ENCODE measurements at regions not wholly inside any gene's neighbourhood (a gene's known extent, or its start where the extent isn't known, plus 50 kb on each side); places are given as distances from the start of the nearest gene placed in this dataset.

DNA sequence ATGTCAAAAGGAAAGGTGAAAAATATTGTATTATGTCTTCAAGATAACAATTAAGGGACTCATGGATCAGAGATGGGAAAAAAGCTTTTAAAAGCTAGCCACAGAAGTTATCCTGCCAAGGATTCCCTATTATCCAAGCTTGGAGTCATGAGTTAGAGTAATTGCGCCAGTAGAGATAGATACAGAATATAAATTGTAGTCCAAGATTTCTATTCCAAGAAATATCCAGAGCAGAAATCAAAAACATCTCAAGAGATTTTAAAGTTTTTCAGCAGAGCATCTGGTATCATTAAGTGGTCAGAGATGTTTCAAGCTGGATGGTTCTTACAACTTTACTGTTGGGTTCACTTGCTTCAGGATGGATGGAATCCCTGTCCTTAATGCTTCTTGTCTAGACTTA lies 186.7 kb downstream of the PCDH18 start:
- TF ChIP-seq, protein P1, sequence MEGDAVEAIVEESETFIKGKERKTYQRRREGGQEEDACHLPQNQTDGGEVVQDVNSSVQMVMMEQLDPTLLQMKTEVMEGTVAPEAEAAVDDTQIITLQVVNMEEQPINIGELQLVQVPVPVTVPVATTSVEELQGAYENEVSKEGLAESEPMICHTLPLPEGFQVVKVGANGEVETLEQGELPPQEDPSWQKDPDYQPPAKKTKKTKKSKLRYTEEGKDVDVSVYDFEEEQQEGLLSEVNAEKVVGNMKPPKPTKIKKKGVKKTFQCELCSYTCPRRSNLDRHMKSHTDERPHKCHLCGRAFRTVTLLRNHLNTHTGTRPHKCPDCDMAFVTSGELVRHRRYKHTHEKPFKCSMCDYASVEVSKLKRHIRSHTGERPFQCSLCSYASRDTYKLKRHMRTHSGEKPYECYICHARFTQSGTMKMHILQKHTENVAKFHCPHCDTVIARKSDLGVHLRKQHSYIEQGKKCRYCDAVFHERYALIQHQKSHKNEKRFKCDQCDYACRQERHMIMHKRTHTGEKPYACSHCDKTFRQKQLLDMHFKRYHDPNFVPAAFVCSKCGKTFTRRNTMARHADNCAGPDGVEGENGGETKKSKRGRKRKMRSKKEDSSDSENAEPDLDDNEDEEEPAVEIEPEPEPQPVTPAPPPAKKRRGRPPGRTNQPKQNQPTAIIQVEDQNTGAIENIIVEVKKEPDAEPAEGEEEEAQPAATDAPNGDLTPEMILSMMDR (IDR thresholded peaks at IDR 0.05): no peak
- no peak for TF ChIP-seq ZFX (IDR thresholded peaks at IDR 0.05; ENCODE audit: borderline replicate concordance)
